Left lobe of liver (tissue), 2 donors: ENCODE measurements at regions not wholly inside any gene's neighbourhood (a gene's known extent, or its start where the extent isn't known, plus 50 kb on each side); places are given as distances from the start of the nearest gene placed in this dataset.

Experiments
- ATAC-seq: fragments of 200-7000 bp; cut with Tn5 transposase; one replicate; pipeline ENCODE4 v1.9.1; 2020; ENCODE audit warnings: mild to moderate bottlenecking, moderate library complexity
- DNase-seq: peaks from one replicate; pipeline ENCODE4 v3.0.0-alpha.2; 2020; ENCODE audit warnings: low spot score
- donor health status: DM: no; HTN: no; CAD: no; lungs with moderate emphysema.
- donor health status: DM: no; HTN: yes; CAD: no.

DNA sequence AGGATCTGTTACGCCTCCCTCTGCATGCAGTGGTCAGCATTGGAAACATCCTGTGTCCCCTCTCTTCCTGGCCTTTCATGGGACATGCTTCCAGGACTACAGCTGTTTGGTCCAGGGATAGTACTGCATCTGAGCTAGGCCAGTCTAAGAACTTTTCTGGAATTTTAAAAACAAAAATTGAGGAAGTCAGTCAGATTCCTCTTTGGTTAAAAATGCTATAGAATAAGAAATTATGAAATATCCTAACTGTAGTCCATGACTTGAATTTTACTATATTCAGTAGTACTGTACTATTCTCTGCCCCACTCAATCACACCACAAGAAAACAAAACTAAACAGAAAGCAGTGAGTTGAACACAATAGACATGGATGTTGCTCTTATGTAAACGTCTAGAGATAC, 201.0 kb upstream of the CADM1 start:
- ATAC-seq = no peak

GRCh38 chr11:115700981-115701875, 197.0 kb upstream of the CADM1 start:
- DNase-seq = no peak
- ATAC-seq = peak; percentile 23

More for the DNA sequence above, 201.0 kb upstream of the CADM1 start:
- DNase-seq = no peak

- no peak for ATAC-seq
- no peak for DNase-seq
These were observed 196.3 kb upstream of the CADM1 start for GRCh38 chr11:115700496-115700895.

DNA sequence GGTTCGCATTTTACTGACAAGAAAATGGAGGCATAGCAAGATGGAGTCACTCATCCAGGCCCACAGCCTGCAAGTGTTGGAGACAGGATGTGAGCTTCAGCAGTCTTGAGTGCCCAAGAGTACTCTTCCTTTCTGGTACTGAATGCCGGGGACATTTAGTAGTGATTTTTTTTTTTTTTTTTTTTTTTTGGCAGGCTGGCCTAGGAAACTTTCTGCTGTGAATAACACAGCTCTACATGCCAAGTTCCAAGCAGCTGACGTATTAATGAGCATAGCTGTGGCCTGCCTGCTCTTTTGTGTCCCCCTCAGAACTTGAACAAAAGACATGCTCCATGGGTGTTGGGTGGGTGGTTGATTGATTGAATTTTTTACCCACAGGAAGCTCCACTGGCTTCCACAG, 195.5 kb upstream of the CADM1 start:
- ATAC-seq = no peak
- DNase-seq = no peak

DNA sequence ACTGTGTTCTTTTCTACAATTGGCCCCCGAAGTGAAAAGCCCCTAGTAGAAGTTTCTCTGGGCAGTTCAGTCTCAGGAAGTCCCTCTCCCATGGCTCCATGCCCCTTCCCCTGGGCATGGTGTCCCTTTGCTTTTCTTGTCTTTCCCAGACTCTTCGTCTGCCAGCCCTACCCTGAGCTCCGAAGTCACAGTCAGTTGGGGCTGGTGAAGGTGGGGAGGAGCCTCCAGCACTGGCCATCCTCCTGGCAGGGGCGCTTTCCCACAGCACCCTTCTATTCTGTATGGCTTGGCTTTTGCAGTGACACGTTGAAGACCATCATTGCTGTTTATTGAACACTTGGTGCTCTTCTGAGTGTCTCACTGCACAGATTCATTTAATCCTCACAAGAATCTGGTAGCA, 195.1 kb upstream of the CADM1 start:
- ATAC-seq = no peak
- DNase-seq = no peak

DNA sequence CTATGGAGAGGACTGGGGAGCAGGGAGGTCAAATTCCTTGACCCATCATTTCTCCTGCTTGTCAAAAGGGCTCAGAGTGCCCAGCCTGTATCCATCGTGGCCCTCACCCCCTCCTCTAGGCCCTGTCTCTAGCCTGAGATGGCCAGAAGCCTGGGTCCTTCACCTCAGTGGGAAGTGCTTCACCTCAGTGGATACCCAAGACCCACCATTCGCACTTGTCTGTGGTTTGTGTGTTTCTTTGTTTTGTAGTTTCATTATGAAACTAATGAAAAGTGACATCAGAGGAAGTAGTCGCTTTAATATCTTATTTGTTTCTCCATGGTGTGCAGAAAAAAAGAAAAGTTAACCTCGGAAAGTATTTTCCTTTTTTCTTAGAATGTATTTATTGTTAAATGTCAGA, 194.0 kb upstream of the CADM1 start:
- ATAC-seq (no peak), DNase-seq (no peak)

DNA sequence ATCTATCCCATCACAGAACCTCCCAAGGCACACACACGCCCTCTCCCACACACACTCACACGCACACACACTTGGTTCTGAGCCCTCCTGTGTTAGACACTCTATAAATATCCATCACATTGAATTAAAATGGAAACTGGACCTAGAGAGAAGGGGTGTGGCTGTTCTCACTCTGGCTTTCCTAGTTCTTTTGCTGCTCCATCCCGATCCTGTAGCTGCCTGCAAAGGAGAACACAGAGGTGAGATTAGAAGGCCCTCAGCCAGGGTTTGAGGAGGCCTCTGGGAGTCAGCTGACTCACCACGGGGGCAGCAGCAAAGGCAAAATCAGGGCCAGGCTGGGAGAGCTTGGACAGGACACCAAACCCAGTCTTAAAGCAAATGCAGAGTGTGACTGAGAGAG, 192.3 kb upstream of the CADM1 start:
- ATAC-seq (no peak), DNase-seq (no peak)

- ATAC-seq = no peak
- DNase-seq = no peak
These were observed 191.6 kb upstream of the CADM1 start for GRCh38 chr11:115695677-115696364.

- no peak for DNase-seq
- no peak for ATAC-seq
These were observed 188.8 kb upstream of the CADM1 start for GRCh38 chr11:115693002-115693401.

DNA sequence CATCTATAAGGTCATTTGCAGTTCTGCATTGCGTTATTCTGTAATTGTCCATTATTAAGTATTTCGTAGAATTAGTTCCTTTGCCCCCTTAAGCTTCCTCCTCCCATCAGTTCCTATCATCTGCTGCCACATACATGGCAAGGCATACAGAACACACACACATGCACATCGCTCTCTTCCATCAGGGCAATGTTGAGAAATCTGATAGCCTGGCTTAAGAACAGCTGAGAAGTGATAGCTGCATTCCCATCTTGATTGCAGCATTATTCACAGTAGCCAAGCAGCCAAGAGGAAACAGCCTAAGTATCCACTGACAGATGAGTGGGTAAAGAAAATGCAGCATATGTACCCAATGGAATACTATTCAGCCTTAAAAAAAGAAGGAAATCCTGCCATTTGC, 186.8 kb upstream of the CADM1 start:
- no peak for ATAC-seq
- no peak for DNase-seq

DNA sequence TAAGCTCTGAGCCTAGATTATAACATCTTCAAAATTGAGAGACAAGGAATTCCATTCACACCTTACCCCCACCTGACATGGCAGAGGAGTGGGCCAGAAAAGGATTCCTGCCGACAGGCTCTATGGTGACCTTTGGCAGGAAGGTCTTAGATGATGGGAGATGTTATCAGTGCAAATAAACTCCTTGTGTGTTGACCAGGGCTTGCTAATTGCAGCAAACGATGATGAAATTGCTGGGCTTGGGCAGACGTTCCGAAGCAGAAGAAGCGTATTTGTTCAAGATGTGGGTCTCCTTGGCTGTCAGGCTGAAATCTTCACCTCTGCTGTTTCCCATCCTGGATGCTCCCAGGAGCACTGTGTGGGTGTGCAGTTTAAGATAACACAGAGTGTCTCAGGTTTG, 183.7 kb upstream of the CADM1 start:
- ATAC-seq (no peak), DNase-seq (no peak)

DNA sequence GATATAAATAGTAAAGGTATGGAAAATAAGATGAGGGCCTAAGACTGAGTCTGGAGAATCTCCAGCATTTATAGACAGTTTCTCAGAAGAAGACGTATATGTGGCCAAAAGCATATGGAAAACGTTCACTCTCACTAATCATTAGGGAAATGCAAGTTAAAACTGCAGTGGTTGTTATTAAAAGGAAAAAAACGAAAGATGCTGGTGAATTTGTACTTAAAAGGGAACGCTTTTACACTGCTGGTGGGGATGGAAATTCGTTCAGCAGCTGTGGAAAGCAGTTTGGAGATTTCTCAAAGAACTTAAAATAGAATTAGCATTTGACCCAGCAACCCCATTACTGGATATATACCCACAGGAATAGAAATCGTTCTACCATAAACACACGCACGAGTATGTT, 180.5 kb upstream of the CADM1 start:
- ATAC-seq = no peak
- no peak for DNase-seq

DNA sequence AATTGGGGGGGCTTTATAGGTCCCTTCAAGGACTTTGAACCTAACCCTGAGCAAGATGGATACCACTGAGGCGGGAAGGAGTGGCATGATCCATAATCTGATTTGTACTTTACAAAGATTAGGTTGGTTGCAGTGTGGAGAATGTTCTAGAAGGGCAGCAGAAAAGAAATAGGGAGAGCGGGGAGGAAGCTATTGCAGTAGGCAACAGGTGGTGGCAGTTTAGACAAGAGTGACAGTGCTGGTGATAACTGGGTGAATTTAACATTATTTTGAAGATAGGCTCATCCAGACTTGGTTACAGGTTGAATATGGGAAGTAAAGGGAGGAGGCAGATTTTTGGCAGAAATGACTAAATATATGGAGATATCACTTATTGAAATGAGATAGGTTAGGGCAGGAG, 179.9 kb upstream of the CADM1 start:
- no peak for DNase-seq
- no peak for ATAC-seq

DNA sequence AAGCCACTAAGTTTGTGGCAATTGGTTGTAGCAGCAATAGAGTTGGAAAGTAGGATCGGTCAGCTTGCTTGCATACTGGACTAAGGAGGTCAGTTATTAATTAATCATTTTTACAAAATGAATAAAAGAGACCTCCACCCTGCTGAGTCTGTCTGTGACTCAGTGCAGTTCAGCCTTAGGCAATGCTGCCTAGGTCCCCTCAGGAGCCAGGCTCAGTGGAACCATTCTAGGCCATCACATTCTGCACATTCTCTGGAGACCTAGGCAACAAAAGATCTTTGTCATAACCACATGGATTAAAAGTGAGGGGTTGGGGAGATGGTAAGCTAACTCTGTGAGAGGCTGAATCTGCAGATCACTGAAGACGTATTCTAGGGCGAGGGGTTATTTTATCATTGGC, 178.7 kb upstream of the CADM1 start:
- no peak for DNase-seq
- ATAC-seq = no peak

- DNase-seq = no peak
- ATAC-seq = no peak
These were observed 177.9 kb upstream of the CADM1 start for GRCh38 chr11:115682101-115682500.

DNA sequence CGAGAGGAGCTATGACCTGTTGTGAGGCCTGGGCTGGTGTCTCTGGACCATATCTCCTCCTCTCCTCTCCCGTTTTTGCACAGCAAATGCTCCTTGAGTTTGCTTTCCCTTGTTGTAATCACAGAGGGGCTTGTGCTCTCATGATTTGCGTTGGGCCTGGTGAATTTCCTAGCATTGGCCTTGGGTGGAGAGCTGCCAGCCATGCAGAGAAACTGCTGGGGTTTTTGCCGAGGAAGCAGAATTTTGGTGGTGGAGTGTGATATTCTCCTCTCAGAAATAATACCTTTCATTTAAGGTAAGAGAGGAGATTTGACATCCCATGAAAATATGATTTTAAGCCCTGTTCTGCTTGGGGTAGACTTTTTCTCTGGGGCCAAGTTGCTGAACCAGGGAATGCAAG, 175.7 kb upstream of the CADM1 start:
- ATAC-seq (no peak), DNase-seq (no peak)

DNA sequence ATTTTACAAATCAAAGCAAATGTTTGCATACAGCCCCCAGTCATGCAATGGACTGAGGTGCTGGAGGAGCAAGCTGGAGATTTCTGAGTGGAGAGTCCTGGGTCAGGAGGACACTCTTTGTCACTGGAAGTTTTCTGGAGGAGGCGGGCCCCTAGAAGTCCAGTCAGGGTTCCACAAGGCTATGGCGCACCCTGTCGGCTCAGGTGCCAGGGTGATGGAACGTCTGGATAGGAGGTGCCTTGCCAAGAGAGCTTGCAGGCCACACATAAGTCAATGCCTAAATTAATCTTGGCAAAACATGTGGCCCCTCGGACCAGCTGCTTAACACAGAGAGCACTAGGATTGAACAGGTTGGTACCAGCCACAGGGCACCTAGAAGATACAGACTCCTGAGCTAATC, 174.7 kb upstream of the CADM1 start:
- ATAC-seq (peak; percentile 67), DNase-seq (no peak)

GRCh38 chr11:115677190-115677589, 173.0 kb upstream of the CADM1 start:
- ATAC-seq (no peak), DNase-seq (no peak)

DNA sequence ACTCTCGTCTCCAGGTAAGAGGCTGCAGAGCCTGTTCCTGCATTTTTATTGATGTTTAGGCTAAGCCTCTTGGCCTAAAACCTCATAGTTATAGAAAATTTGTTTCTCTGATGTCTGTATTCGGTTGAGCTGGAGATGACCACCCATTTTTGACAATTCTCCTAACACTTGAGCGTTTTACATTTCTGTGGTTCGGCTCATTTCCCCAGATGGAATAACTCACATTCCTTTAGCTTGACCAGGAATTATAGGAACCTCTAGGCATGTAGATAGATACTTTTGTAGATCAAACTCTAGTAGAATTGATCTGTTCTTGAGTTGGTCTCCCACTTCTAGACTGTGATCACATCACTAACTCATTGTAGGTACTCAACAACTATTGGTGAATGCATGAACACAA, 172.6 kb upstream of the CADM1 start:
- DNase-seq = no peak
- no peak for ATAC-seq

DNA sequence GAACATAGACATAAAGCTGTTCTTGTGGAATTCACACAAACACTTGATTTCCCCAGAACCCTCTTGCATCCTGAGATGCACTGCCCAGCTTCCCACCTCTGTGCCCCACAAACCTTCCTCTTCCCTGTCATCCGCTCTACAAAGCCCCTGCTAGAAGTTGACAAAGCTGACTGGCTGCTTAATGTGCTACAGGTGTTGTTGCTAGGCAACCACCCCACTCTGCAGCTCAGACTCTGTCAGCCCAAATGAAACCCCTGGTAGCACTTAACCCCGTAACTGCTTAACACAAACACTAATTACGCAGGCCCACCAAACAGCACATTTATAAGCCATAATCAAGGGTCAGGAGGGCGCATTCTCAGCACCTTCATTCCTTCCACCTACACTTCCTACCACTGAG, 172.0 kb upstream of the CADM1 start:
- ATAC-seq (no peak), DNase-seq (no peak)

GRCh38 chr11:115674937-115675544, 170.8 kb upstream of the CADM1 start:
- DNase-seq (no peak), ATAC-seq (no peak)
